ENCODE measurements at regions not wholly inside any gene's neighbourhood (a gene's known extent, or its start where the extent isn't known, plus 50 kb on each side); places are given as distances from the start of the nearest gene placed in this dataset.

GRCh38 chr5:104774372-104774771, 1211.8 kb upstream of the NUDT12 start:
- FAIRE-seq: no peak

DNA sequence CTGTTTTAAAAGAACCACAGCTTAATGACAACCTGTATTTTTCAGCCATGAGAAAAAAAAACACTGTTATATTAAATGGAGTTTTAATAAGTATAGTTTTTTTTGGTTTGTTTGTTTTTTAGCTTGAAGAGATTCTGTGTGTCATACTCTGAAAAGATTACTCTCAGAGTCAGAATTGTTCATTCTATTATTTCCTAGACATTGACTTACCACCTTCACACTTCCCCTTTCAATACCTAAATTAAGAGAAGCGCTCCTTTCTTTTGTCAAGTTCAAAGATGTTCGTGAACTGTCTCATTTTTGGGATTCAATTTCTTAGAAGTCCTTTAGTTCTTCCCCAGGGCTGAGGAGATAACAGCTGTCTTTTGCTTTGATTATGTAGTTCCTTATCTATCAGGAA, 1201.6 kb upstream of the NUDT12 start:
- FAIRE-seq: no peak

DNA sequence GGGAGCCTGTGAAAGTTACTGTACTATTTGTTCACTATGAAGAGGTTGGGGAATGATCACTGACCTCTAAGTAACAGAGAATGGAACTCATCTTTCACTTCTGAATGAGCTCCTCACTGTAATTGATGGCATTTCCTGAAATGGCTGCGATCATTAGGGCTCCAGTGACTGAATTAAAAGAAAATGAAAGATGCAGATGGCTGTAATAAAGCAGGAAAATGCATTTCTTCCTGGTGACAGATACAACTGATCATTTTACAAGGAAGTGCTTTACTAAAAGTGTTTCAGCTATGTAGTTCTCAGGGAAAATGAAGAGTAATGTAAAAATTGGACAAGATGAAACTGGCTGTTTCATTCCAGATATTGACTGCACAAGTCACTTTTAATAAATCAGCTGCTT, 1200.6 kb upstream of the NUDT12 start:
- FAIRE-seq: no peak

DNA sequence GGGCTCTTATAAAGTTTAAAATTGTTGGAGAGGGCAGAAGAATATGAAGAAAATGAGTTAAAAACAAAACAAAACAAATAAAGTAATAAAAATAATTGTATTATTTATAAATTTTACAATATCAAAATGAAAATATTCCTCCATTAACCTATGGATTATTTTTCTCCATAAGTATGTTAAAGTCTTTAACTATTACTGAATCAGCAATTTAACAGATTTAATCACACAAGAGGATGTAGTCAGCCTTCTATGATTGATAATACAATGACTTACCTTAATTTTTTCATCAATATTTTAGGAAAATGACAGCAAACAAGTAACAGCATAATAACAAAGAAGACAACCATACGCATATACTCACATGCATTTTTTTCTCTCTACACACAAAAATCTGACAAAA, 1195.3 kb upstream of the NUDT12 start:
- FAIRE-seq: no peak

- no peak for FAIRE-seq
These were observed 1193.2 kb upstream of the NUDT12 start for GRCh38 chr5:104755806-104756205.

- no peak for FAIRE-seq
These were observed 1191.9 kb upstream of the NUDT12 start for GRCh38 chr5:104754311-104754995.

DNA sequence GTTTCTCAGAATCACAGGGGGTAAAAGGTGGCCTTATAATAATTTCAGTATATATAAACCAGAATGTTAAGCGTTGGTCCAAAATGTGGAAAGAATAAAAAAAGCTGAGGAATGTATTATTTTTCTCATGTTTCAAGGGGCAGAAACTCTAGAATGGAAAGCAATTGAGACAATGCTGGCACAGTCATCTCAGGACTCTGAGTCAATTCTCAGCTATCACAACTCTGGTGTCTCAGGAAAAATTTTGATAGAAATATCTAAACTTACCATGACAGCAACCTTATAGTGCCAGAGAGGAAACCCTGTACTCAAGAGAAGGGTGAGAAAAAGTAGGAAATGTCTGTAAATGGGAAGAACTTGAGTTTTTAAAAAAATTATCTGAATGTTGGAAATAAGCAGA, 1189.4 kb upstream of the NUDT12 start:
- no peak for FAIRE-seq

DNA sequence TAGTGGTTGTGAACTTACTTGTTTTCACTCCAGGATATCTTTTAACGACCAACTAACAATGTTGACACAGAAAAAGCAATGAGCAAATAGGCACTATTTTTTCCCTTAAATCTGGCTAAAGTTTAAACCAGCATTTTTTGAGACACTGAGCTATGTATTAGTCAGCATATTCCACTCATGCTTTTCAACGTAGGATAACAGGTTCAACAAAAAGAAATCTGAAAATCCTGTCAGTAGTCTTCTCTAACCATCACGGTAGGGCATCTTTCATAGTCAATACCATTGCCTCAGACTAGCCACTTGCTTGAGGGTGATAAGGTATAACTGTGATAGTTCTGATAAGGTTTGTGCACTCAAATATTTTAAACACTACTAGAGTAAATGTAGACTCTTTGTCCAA, 1177.3 kb upstream of the NUDT12 start:
- no peak for FAIRE-seq

DNA sequence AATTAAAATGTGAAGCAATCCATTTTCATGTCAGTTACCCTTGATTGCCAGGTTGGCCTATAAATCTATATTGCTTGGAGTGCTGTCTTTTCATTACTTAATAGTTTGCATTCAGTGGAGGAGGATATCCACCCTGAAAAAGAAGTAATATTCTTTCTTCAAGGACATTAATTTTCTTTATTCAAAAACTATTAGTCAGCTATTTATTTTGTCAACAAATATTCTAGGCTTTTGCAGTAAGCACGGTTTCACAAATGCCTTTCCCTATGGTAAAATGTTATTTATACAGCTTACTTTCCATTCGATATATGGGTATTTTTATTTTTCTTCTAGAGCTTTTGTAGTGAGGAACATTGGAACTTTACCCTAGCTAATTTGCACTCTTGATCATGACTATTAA, 1176.9 kb upstream of the NUDT12 start:
- no peak for FAIRE-seq

DNA sequence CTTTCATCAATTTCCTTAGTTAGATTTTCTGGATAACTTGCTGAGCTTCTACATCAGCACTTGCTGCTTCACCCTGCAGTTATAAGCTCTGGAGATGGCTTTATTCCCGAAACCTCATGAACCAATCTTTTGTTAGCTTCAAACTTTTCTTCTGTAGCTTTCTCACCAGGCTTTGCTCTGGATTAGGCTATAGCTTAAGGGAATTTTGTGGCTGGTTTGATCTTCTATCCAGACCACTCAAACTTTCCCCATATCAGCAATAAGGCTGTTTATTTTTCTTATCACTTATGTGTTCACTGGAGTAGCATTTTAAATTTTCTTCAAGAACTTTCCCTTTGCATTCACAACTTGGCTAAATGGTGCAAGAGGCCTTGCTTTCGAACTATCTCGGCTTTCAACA, 1173.5 kb upstream of the NUDT12 start:
- no peak for FAIRE-seq

DNA sequence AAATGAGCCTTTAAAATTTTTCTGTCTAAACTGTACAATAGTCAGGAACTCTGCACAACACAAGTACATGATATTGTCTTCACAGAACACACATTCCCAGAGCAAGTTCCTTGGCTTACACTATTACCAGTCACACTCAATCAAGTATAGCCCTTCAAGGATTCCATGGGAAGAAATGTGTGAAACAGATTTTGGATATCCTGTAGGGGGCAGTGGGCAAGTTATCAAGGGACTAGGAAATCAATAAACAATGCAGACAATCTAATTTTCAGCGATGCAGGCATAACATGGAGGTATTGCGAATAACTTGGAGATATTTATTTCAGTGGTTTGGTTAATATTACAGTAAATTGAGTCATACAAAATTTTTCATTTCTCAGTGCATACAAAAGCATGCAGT, 1171.5 kb upstream of the NUDT12 start:
- no peak for FAIRE-seq

DNA sequence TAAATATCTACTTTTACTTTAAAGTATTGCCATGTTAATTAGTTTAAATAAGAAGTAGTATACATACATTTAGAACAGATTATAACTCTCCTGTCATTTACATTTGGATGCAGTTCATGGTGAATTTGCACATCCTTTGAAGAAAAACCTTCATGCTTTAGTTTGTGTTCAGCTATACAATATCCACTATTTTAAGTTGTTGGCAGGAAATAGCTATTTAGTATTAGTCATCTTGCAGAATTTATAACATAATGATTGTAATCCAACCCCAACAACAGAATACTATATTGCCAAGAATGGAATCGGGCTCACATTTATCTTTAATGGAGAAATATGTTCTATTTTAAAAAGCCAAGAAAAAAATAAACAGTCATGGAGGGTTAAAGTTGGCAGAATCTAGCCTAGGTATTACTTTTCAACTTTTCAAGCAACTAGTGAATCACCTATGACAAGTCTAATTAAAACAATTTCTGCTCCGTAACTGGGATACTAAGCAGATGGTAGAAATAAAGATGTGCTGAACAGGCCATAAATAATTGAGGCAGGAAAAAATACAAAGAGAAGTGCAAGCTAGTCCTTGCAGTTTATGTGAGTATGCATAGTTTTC, 1170.6 kb upstream of the NUDT12 start:
- FAIRE-seq: no peak

- FAIRE-seq: no peak
These were observed 1168.7 kb upstream of the NUDT12 start for GRCh38 chr5:104731331-104731730.

- FAIRE-seq: no peak
These were observed 1145.4 kb upstream of the NUDT12 start for GRCh38 chr5:104708027-104708426.

GRCh38 chr5:104706600-104706999, 1144.0 kb upstream of the NUDT12 start:
- no peak for FAIRE-seq

GRCh38 chr5:104702212-104702611, 1139.6 kb upstream of the NUDT12 start:
- FAIRE-seq: no peak

DNA sequence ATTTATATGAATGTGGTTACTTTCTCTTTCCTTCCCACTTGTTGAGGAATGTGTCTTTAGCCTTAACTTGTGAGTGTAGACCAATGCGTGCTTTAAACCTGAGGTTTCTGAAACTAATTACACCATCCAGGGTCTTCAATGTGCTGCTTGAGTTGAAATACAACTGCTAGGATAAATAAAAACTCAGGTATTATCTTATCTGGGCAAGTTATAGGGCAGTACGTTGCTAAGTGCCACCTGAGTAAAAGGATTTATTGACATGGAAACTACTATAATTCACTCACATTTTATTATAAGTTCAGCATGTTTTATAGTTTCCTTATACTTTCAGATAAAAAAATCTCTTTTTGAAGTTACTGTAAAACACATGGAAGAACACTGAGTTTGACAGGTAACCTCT, 1136.8 kb upstream of the NUDT12 start:
- FAIRE-seq: no peak

DNA sequence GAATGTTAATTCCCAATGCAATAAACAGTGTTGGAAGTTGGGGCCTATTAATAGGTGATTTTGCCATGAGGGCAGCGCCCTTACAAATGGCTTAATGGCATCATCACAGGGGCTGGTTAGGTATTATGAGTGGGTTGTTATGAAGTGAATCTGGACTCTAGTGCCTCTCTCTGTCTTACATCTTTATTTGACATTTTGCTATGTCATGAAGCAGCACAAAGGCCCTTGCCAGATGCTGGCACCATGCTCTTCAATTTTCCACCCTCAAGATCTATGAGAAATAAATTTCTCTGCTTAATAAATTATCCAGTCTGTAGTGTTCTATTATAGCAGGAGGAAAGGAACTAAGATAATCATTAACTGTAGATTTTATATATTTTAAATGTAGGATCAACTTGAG, 1098.7 kb upstream of the NUDT12 start:
- FAIRE-seq: no peak

- no peak for FAIRE-seq
These were observed 1096.9 kb upstream of the NUDT12 start for GRCh38 chr5:104659497-104659896.

GRCh38 chr5:104652271-104652861, 1089.8 kb upstream of the NUDT12 start:
- FAIRE-seq: no peak

GRCh38 chr5:104650313-104651055, 1087.9 kb upstream of the NUDT12 start:
- no peak for FAIRE-seq

GRCh38 chr5:104646416-104646815, 1083.8 kb upstream of the NUDT12 start:
- FAIRE-seq: peak; percentile 87

DNA sequence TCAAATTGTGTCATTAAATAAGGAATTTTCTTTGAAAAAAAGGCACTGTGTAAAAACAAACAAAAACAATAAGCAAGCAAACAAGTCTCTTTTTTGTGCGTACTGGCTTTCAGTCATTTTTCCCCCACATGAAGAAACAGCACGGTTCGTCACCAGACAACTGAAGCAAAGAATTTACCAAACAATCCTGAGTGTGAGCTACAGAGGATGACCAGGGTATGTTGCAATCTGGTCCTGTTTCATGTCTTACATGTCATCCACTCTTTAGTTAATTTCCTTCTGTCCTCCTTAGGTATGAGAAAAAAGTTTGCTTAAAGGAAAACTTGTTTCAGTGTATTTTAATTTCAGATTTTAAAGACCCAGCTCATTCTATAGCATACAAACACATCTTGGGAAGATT, 1080.7 kb upstream of the NUDT12 start:
- no peak for FAIRE-seq

GRCh38 chr5:104635227-104635626, 1072.6 kb upstream of the NUDT12 start:
- no peak for FAIRE-seq

Data from G401.6 (cell line).